Endothelial cell of umbilical vein (primary cell): ENCODE measurements at regions not wholly inside any gene's neighbourhood (a gene's known extent, or its start where the extent isn't known, plus 50 kb on each side); places are given as distances from the start of the nearest gene placed in this dataset.

Experiments used
- BruUV-seq: library from RNA; stranded (reverse); fragments of 400-500 nt; replicated peaks from 2 replicates; lab custom pipeline; 2021; lab: Mats Ljungman, UMichigan
- CTCF ChIA-PET: fragments of 300-600, 350-600 bp; sonication (Branson Sonifier 250); formaldehyde crosslinking; loops from one replicate; lab custom pipeline; 2021; ENCODE audit warnings: antibody characterized with exemption, inconsistent platforms; lab: Charles Lee
- POLR2A ChIA-PET: fragments of 300-600, 350-600 bp; sonication (Branson Sonifier 250); formaldehyde crosslinking; loops from one replicate; lab custom pipeline; 2021; ENCODE audit warnings: antibody characterized with exemption, inconsistent platforms; lab: Charles Lee
- DNase-seq: peaks from one replicate; pipeline ENCODE4 v3.0.0-alpha.2; 2011; ENCODE audit warnings: low read depth, low spot score
- FAIRE-seq: peaks from 2 replicates; lab custom pipeline; 2011; peaks lifted over from hg19 to GRCh38; lab: Jason Lieb, UNC
- H2AFZ ChIP-seq: 2 replicates; pipeline ENCODE4 v1.6.0; 2012; ENCODE audit warnings: low read depth, low read length, control low read depth, inconsistent platforms
- H3K27ac ChIP-seq: 2 replicates; pipeline ENCODE4 v1.5.1; 2011; ENCODE audit warnings: low read depth, mild to moderate bottlenecking, control low read depth, low read length, moderate library complexity; ENCODE audit not compliant: insufficient read depth
- H3K27me3 ChIP-seq, 2 experiments: 2 replicates each; pipeline versions ENCODE4 v1.6.0 to v1.6.1; 2011; ENCODE audit warnings: low read length in 2 of 2, mixed read lengths in 1 of 2; ENCODE audit not compliant: control insufficient read depth in 2 of 2, insufficient read depth in 2 of 2
- H3K36me3 ChIP-seq, 2 experiments: 2 replicates in 1 of 2; 3 replicates in 1 of 2; pipeline ENCODE4 v1.5.1; 2011; ENCODE audit warnings: low read length in 2 of 2, mild to moderate bottlenecking in 1 of 2, moderate library complexity in 1 of 2; ENCODE audit not compliant: control insufficient read depth in 2 of 2, insufficient read depth in 2 of 2; ENCODE audit errors: extremely low read depth in 1 of 2
- H3K4me1 ChIP-seq: 3 replicates; pipeline ENCODE4 v1.5.1; 2011; ENCODE audit warnings: mild to moderate bottlenecking, low read length; ENCODE audit not compliant: control insufficient read depth, insufficient read depth; ENCODE audit errors: extremely low read depth
- H3K4me2 ChIP-seq: 2 replicates; pipeline ENCODE4 v1.6.1; 2011; ENCODE audit warnings: low read length, control low read depth, mixed read lengths; ENCODE audit not compliant: insufficient read depth
- H3K4me3 ChIP-seq, 3 experiments: fragments of 200-600 bp in 1 of 3; sonication (generic), shearing (Covaris generic) in 1 of 3; replicated peaks in 1 of 3; 2 replicates each; pipeline ENCODE4 v1.5.1; 2011 to 2016; ENCODE audit warnings: control low read depth in 3 of 3, low read length in 3 of 3, mild to moderate bottlenecking in 2 of 3, inconsistent platforms in 1 of 3, low read depth in 1 of 3, moderate library complexity in 1 of 3; ENCODE audit not compliant: insufficient read depth in 1 of 3
- H3K79me2 ChIP-seq: 2 replicates; pipeline ENCODE4 v1.6.0; 2012; ENCODE audit warnings: low read length, inconsistent platforms; ENCODE audit not compliant: control insufficient read depth, insufficient read depth
- H3K9ac ChIP-seq: replicated peaks from 2 replicates; pipeline ENCODE3; 2011; ENCODE audit warnings: low read length, control low read depth; ENCODE audit not compliant: insufficient read depth; ENCODE audit errors: extremely low read depth
- H3K9me1 ChIP-seq: replicated peaks from 3 replicates; pipeline ENCODE4 v1.6.0; 2011; ENCODE audit warnings: mild to moderate bottlenecking, low read length; ENCODE audit not compliant: control insufficient read depth, insufficient read depth; ENCODE audit errors: extremely low read depth
- H3K9me3 ChIP-seq: replicated peaks from 2 replicates; pipeline ENCODE4 v1.5.1; 2012; ENCODE audit warnings: low read length, inconsistent platforms; ENCODE audit not compliant: control insufficient read depth, insufficient read depth
- H4K20me1 ChIP-seq: replicated peaks from 2 replicates; pipeline ENCODE3; 2011; ENCODE audit warnings: mild to moderate bottlenecking, low read length; ENCODE audit not compliant: control insufficient read depth, insufficient read depth; ENCODE audit errors: extremely low read depth
- MAX ChIP-seq: IDR thresholded peaks from 2 replicates; pipeline ENCODE4 v1.6.1; 2011; ENCODE audit not compliant: insufficient read depth, insufficient read length
- MYC ChIP-seq: IDR thresholded peaks from one replicate; pipeline ENCODE4 v1.6.1; 2011; ENCODE audit warnings: mild to moderate bottlenecking, low read depth, low read length
- POLR2AphosphoS5 ChIP-seq: IDR thresholded peaks from 2 replicates; pipeline ENCODE4 v1.6.1; 2012; ENCODE audit warnings: low read depth, mild to moderate bottlenecking, control low read depth, low read length, moderate library complexity; ENCODE audit not compliant: insufficient read depth
- dilution Hi-C: fragments of 300-500 bp; cut with MboI; formaldehyde crosslinking; loops from one replicate; pipeline ENCODE4 v1.15.0; 2019; ENCODE audit warnings: low sequenced_read_pairs; ENCODE audit not compliant: extremely low pct_ligation_motif_present
- intact Hi-C: fragments of 100-400 bp; cut with micrococcal nuclease; formaldehyde crosslinking; loops from one replicate; pipeline ENCODE4 v1.10.0; 2022
- TF ChIP-seq, protein P1 (sequence below), 2 donors: IDR thresholded peaks; 1 replicate in 1 of 2; 2 replicates in 1 of 2; pipeline ENCODE4 v1.5.1; 2011; ENCODE audit warnings: low read length in 2 of 2, mild to moderate bottlenecking in 2 of 2, moderate library complexity in 2 of 2, control low read depth in 1 of 2, inconsistent platforms in 1 of 2, low read depth in 1 of 2; ENCODE audit not compliant: insufficient read depth in 1 of 2; ENCODE audit errors: extremely low read depth in 1 of 2

DNA sequence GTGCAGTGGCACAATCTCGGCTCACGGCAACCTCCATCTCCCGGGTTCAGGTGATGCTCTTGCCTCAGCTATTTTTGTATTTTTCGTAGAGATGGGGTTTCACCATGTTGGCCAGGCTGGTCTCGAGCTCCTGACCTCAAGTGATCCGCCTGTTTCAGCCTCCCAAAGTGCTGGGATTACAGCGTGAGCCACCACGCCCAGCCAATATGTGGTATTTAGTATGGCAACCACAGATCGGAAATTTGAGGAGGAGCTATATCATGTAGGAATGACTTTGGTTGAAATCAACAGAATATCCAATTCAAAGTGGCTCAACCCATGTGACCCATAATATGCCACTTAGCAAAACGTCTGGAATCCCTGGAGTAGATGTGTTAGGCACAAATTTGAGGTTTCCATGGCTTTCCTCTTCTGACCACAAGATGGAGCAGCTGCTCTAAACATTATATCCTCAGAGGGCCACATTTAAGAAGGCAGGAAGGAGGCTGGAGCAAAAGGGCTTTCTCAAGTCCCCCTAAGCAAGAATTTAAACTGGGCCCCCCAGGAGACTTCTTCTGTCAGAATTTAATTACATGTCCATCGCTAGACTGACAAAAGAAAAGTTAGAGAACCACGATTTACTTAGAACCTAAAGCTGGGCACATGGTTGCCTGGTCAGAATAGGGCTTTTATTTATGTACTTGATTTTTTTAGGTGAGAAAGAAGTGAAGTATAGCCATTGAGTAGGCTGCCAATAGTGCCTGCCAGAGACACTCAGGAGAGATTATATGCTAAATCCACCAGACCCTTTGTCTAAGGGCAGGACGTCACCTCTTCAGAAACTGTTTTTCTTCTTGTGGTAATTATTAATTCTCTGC lies 49.6 kb upstream of the ITSN2 start:
- Histone ChIP-seq H3K79me2 (no peaks in the 10 kb centered on the region), H3K9me3 (no peaks in the 10 kb centered on the region), H3K27me3 (no peaks in the 10 kb centered on the region), H3K4me3 (no peak overlapping the region), H3K4me1 (no peaks in the 10 kb centered on the region), H3K9me1 (no peaks in the 10 kb centered on the region), H2AFZ (no peak overlapping the region), H3K36me3 (no peaks in the 10 kb centered on the region), H3K9ac (no peak overlapping the region), H3K27ac (no peak overlapping the region), H4K20me1 (no peaks in the 10 kb centered on the region), H3K4me2 (no peak overlapping the region)
- POLR2A ChIA-PET, result no interaction called here
- dilution Hi-C loops (no loop called here), intact Hi-C loops (loop anchor here (2.0 to 5.0 kb wide), 6 partner anchors 81 to 787 kb away; partner anchors contain the start of gene NCOA1)
- FAIRE-seq (peak; percentile 92), DNase-seq (peak; percentile 68)
- no TSS peak for BruUV-seq
- CTCF ChIA-PET, result interaction anchor here (0.6 to 7.5 kb wide), 29 partner anchors 9 to 1111 kb away, joined by 3 to 198 read pairs (median 5); partner anchors contain the start of genes CENPO, NCOA1 and PTRHD1
- TF ChIP-seq POLR2AphosphoS5 (no peak), MYC (no peak), MAX (no peak)
- TF ChIP-seq, protein P1, sequence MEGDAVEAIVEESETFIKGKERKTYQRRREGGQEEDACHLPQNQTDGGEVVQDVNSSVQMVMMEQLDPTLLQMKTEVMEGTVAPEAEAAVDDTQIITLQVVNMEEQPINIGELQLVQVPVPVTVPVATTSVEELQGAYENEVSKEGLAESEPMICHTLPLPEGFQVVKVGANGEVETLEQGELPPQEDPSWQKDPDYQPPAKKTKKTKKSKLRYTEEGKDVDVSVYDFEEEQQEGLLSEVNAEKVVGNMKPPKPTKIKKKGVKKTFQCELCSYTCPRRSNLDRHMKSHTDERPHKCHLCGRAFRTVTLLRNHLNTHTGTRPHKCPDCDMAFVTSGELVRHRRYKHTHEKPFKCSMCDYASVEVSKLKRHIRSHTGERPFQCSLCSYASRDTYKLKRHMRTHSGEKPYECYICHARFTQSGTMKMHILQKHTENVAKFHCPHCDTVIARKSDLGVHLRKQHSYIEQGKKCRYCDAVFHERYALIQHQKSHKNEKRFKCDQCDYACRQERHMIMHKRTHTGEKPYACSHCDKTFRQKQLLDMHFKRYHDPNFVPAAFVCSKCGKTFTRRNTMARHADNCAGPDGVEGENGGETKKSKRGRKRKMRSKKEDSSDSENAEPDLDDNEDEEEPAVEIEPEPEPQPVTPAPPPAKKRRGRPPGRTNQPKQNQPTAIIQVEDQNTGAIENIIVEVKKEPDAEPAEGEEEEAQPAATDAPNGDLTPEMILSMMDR (IDR thresholded peaks at IDR 0.05; ENCODE audit: extremely low read depth in 1 of 2, insufficient read depth in 1 of 2, low read depth in 1 of 2, low read length in 2 of 2), result peak; percentile 69 to 74
